ENCODE measurements at regions not wholly inside any gene's neighbourhood (a gene's known extent, or its start where the extent isn't known, plus 50 kb on each side); places are given as distances from the start of the nearest gene placed in this dataset.

DNA sequence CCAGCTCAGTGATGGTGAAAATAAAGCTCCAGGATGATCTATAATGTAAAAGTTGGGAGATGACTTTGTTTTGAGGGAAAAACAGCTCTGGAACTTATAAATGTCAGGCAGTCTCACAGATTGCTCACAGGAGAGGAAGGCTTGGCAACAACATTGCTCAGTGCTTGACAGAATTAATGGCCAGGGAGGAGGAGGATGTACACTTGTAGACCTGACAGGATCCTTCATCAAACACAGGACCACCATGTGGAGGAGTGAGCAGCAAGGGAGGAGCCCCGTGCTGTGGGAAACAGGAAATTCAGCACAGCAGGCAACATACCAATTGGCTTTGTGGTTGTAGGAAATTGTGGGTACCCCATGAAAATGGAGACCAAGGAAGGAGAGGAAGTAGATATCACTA is 291.8 kb upstream of the CAMK1G start:
- no peak for DNase-seq (ENCODE audit: low read depth, low spot score)

DNA sequence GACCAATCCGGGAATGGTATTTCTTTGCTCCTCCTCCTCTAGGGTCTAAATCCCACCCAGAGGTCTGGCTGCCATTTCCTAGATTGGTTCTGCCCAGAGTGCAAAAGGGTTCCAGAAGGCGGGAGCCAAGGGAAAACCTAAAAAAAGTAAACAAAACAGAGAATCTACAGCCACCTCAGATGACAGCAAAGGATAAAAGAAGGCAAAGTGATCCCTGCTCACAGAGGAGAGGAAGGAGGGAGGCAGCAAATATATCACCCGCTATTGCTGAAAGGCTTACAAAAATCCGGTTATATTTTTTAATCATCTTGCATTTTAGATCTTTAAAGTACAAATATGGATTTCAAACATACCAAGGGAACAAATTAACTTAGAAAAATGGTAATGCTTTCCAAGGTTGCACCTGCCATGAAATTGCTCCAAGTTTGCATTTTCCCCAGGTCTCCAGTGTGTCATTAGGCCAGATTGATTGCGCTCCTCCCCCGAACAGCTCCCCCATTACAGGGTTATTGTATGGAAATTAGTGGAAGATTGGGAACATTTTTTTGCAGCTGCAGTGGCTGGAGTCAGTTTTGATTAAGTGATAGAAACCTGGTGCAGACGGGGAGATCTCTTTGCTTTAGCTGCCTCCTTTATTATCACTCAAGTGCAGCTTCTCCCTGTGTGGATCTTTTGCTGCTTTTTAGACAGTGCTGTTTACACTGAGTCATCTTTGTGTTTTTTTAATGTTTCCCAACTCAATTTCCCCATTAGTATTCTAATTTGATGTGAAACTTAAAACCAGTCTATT is 280.5 kb upstream of the CAMK1G start:
- in situ Hi-C loops (cut with HindIII; ENCODE audit: low pct_unique_long_range_greater_than_20kb, low sequenced_read_pairs) = no loop called here
- no peak for DNase-seq (ENCODE audit: low read depth, low spot score)

More for the DNA sequence above, 291.8 kb upstream of the CAMK1G start:
- in situ Hi-C loops (cut with HindIII; ENCODE audit: low pct_unique_long_range_greater_than_20kb, low sequenced_read_pairs) = no loop called here

DNA sequence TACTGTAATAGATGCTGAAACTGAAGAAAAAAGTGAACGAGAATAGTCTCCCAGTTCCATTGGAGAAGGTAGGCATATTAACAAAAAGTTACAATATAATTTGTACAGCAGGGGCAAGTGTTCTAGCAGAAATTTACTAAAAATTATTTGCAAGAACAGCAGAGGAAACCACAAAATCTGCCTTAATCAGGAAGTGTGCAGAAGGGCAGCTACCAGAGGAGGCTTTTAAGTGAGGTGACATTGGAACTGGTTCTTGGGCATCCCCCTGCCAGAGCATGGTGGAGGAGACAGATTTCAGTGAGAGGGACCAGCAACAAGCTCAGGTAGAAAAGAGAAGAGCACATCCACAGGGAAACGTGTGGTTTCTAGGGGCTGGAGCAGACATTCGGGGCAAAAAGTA is 279.3 kb upstream of the CAMK1G start:
- in situ Hi-C loops (cut with HindIII; ENCODE audit: low pct_unique_long_range_greater_than_20kb, low sequenced_read_pairs) = no loop called here
- DNase-seq (ENCODE audit: low read depth, low spot score) = no peak

DNA sequence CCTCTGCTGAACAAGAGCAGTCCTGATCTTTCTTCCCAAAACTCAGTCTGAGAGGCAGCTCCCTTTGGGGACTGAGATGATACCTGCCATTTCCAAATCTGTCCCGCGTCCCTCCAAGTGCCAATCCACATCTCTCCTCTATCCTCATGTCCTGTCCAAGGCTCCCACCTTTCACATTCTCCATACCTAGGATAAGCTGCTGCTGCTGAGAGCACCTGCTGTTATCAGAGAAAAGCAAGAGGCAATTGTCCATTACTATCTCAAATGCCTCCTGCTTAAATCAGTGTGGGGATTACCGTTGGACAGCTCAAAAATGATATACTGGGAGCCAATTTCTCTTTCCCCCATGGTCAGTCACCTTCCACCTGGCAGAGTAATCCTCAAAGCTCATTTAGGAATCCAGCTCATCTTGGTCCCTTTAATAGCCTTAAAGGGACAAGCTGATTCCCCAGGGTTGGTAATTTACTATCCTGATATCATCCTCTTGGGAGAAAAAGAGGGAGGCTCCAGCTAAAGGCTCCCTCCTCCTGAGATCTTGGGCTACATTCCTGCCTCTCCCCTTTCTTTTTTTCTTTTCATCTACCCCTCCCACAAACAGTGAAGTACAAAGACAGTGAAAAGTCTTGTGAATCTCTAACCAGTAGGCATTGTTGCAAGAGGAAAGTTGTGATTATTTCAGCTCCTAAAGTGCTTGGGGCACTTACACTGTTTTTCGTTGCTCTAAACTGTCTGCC is 278.1 kb upstream of the CAMK1G start:
- in situ Hi-C loops (cut with HindIII; ENCODE audit: low pct_unique_long_range_greater_than_20kb, low sequenced_read_pairs) = no loop called here
- no peak for DNase-seq (ENCODE audit: low read depth, low spot score)

DNA sequence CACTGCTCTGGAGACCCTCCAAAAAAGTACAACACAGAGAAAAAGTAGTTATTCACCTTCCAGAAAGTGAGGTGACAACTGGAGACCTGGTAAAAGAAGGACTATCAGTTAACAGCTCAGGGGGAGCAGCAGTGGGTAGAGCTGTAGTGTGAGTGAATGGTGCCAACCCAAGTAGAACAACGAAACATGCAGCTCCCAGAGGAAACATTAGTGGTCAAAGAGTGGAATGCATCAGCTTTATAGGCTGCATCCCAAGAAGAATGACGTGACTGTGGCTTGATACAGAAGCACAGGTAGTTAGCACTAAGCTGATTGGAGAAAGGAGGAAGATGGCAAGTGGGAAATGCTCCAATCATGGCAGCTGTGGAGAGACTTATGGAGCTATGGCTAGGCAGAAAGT is 275.7 kb upstream of the CAMK1G start:
- DNase-seq (ENCODE audit: low read depth, low spot score) = no peak
- in situ Hi-C loops (cut with HindIII; ENCODE audit: low pct_unique_long_range_greater_than_20kb, low sequenced_read_pairs) = no loop called here

DNA sequence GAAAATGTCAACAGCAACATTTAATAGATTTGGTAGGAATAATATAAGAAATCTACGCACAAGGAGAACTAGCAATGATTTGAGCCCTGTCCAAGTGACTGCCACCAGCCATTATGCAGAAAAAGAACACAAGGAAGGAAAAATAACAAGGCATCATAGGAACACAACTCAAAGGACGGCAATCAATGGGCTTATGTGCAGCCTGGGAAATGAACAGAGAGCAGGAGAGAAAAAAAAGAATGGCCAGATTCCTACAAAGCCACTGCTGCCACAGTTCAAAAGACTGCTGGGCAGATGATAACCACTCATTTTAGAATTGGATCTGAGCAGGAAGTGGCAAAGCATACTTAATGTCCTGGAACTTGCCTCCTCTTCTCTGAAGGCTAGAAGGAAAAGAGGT is 274.3 kb upstream of the CAMK1G start:
- in situ Hi-C loops (cut with HindIII; ENCODE audit: low pct_unique_long_range_greater_than_20kb, low sequenced_read_pairs) = no loop called here
- no peak for DNase-seq (ENCODE audit: low read depth, low spot score)

DNA sequence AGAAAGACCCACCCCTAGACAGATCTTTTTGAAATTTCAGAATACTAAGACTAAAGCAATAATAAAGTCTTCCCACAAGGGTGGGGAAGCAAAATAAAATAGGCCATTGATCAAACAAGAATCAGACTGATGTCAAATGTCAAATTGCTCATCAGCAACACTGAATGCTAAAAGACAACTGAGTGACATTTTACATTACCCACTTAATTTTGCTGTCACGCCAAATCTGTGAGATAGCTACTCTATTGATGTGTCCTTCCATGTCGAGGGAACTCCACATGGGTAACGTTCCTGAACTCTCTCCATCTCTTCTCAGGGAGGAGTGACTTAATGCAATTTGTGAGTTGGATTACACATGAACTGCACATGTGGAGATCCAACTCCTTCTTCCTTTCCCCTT is 271.7 kb upstream of the CAMK1G start:
- DNase-seq (ENCODE audit: low read depth, low spot score) = no peak

DNA sequence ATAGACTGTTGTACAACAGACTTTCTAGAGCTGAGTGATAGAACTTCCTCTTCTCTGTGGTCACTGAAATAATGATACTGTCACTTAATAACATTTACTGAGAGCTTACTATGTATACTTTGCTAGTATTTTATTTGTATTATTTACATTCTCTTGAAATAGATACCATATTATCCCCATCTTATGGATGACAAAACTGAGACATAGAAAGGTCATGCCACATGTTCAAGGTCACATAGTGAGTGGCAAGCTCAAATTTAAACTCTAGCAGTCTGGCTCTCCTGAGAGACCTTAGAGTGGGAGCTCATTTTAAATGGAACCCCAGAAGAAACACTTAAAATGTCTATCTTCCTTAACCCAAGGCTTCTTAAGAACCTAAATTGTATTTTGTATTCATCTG is 266.6 kb upstream of the CAMK1G start:
- in situ Hi-C loops (cut with HindIII; ENCODE audit: low pct_unique_long_range_greater_than_20kb, low sequenced_read_pairs) = no loop called here
- no peak for DNase-seq (ENCODE audit: low read depth, low spot score)

More for the DNA sequence above, 271.7 kb upstream of the CAMK1G start:
- in situ Hi-C loops (cut with HindIII; ENCODE audit: low pct_unique_long_range_greater_than_20kb, low sequenced_read_pairs) = no loop called here

DNA sequence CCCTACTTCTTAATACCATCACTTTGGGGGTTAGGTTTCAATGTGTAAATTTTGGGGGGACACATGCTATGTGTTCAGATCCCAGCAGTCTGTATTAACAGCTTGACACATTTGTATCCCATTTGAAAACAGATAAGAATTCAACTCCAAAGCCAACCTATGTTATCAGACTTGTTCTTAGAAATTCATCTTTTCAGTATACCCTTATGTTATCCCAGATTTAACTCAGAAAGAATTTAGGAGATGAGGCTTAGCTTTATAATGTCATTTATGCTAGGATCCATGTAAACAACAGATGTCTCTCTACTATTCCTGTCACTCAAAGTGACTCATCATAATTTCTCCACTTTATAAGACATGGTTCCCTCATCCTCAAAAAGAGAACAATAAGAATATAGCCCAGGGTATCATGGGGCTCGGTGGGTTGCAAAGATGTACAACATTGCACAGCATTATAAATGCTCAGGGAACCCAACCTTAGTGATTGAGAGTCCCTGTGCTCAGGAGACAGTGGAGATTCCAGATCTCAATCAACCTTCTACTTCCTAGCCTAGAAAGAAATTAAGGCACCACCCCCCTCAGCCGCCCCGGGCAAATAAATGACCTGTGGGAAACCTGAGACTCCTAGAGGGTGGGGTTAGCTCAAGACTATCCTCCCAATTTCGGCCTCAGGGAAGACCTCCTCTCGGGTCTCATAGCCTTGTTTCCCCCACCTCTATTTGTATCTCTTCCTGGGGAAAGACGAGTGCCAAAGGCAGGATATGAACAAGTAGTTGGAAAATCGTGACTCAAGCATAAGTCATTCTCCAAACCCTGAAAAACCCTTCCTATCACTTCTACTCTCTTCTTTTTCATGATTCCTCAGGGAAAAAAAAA is 265.1 kb upstream of the CAMK1G start:
- no peak for DNase-seq (ENCODE audit: low read depth, low spot score)
- in situ Hi-C loops (cut with HindIII; ENCODE audit: low pct_unique_long_range_greater_than_20kb, low sequenced_read_pairs) = no loop called here

DNA sequence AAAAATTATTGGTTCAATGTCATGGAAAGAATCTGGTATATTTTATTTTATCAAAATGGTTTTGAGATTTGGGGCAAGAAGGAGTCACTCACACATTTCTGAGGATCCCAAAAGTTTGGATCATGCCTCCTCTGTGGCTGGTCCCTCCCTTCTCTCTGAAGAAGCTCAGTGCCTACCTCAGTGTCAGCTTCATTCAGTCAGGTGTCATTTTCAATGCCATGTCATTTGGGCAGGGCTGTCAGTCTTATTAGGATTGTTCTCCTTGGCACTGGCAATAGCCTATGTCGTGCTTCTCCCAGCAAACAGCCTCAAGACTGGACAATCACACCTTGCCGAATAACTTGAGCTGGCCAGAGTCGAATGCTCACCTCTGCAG is 264.5 kb upstream of the CAMK1G start:
- DNase-seq (ENCODE audit: low read depth, low spot score) = no peak
- in situ Hi-C loops (cut with HindIII; ENCODE audit: low pct_unique_long_range_greater_than_20kb, low sequenced_read_pairs) = no loop called here

DNA sequence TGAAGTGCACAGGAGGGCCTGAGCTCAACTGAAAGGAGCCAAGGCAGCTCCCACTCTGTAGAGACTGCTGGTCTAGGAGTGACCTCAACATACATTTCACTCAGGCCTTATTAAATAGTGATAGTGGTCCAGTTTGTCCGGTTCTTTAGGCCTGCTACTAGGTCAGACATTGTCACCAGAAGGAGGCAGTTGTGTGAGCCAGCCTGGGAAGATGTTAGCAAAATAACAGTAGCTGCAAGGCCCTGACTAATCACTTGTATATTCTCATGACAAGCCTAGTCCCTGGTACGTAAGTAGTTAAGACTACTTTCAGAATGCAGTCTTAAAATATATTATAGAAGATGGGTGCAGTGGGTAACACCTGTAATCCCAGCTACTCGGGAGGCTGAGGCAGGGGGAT is 264.0 kb upstream of the CAMK1G start:
- DNase-seq (ENCODE audit: low read depth, low spot score) = no peak
- in situ Hi-C loops (cut with HindIII; ENCODE audit: low pct_unique_long_range_greater_than_20kb, low sequenced_read_pairs) = no loop called here

DNA sequence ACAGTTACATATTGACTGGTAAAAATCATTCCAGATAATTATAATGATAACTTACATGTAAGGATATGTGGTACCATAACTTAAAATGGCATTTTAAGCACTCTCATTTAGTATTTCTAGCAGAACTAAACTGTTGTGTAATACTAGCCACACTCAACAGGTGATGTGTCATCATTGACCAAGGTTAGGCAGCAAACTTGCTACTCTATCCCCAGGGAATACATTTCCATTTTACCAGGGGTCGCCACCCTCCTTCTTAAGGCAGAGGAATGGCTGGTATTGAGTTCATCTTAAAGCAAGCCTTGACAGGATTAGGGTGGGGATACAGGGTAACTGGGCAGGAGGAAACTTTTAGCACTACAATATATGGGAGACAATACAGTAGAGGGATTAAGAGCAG is 259.8 kb upstream of the CAMK1G start:
- in situ Hi-C loops (cut with HindIII; ENCODE audit: low pct_unique_long_range_greater_than_20kb, low sequenced_read_pairs) = no loop called here
- no peak for DNase-seq (ENCODE audit: low read depth, low spot score)

DNA sequence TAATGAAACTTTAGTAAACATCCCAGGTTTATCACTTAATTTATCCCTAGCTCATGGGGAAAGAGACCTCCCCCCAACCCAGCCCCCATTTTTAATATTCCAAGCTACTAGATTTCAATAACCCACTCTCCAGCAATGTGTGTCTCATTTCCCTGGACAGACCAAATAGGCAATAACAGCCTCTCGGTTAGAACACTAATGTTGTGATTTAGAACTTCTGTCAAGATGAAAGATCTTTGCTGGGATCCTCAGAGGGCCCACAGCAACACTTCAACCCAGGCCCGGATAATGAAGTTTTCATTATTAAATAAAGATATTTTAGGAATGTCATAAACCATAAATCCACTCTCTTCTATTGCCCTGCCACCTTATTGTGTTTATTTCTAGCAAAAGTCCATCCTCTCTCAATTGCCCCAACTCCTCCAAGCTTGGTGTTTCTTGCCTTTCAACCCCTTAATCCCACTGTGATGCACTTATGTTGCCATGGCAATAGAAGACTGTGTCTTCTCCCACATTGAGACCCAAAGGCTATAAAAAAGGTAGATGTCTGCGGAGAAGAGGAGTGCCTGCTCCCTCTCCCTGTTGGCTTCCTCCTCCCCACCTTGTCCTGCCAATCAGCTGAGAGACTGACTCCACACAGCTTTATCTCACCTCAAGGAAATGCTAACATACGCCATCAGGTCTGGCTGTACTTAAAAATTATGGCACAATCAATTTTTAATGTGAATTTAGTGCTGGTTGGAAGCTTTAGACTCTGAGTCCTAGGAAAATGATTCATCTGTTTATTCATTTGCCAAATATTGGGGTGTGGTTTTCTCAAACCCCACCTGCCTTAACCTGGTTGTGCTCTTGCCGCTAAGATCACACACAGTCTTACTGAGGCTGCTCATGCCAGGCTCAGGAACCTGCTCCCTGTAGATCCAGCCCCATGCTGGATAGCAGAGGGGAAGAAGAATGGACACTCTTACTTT is 258.3 kb upstream of the CAMK1G start:
- in situ Hi-C loops (cut with HindIII; ENCODE audit: low pct_unique_long_range_greater_than_20kb, low sequenced_read_pairs) = no loop called here
- no peak for DNase-seq (ENCODE audit: low read depth, low spot score)

DNA sequence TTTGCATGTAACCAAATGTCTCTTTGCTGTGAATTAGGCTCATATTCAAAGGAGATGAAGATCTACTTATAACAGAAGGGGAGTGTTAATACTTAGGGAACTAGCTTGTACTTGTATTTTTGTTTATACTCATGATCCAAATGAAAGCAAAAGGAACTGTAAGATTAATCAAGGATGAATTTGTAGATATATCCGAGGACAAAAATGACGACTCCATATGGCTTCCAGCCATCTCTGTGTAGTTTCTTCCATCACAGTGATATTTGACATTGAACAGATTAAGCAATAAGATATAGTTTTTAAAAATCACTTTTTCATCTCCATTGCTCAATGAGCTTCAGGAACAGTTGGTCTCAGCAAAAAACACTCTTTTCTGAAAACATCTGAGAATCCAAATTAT is 257.4 kb upstream of the CAMK1G start:
- in situ Hi-C loops (cut with HindIII; ENCODE audit: low pct_unique_long_range_greater_than_20kb, low sequenced_read_pairs) = no loop called here
- no peak for DNase-seq (ENCODE audit: low read depth, low spot score)

DNA sequence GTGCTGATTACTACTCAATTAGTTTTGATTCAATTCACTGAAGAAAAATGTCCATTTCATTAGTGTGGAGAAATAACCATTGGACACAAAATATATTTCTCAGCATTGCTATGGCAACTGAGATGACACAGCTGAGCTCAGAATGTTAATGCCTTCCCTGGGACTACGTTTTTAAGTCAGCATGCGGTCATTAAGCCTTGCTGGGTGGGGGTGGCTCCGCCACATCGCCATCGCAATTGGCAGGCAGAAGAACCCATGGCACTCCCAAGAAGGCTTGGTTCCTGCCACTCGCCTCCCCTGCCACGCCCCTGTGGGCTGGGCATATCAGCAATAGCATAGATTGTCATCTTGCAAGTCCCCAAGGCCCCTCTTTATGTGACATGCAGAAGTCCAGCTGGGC is 256.7 kb upstream of the CAMK1G start:
- DNase-seq (ENCODE audit: low read depth, low spot score) = no peak
- in situ Hi-C loops (cut with HindIII; ENCODE audit: low pct_unique_long_range_greater_than_20kb, low sequenced_read_pairs) = no loop called here

DNA sequence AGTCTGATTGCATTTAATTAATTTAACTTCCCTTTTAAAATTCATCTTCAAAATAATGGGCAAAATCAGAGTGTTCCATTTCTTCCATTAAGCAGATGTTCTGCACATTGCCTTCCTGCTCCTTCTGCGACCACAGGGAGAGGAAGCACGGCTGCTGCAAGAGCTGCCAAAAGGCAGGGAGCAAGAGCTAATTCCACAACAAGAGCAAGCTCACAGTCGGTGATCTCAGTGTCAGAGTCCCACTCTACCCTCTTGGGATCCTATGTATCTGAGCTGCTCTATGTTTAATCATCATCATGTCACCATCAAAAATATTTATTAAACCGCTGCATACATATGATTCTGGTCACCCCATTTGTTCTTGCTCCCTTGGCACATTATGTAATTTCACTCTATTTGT is 255.3 kb upstream of the CAMK1G start:
- DNase-seq (ENCODE audit: low read depth, low spot score) = no peak
- in situ Hi-C loops (cut with HindIII; ENCODE audit: low pct_unique_long_range_greater_than_20kb, low sequenced_read_pairs) = no loop called here

DNA sequence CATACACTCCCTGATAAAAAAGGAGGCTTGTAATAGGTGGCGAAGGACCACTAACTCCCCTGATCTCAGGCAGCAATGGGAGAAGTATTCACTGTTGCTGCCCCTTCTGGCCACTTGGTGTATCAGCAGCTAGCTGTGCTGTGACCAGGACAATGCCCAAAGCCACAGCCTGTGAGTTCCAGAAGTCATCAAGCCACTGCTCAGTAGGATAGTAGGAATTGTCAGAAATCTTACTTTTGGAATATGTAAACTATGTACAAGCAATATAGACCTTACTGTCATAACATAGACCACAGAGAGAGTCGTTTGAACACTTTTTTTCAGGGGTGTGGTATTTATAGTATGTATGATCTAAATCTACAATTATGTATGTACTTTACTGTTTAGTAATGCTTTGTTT is 248.3 kb upstream of the CAMK1G start:
- peak; percentile 59 for DNase-seq (ENCODE audit: low read depth, low spot score)
- in situ Hi-C loops (cut with HindIII; ENCODE audit: low pct_unique_long_range_greater_than_20kb, low sequenced_read_pairs) = no loop called here

Measured in SK-MEL-5 (cell line).